Mucosa of rectum (tissue), 2 donors: ENCODE measurements at regions not wholly inside any gene's neighbourhood (a gene's known extent, or its start where the extent isn't known, plus 50 kb on each side); places are given as distances from the start of the nearest gene placed in this dataset.

Source experiments
- H3K27ac ChIP-seq, 2 donors: one replicate each; pipeline ENCODE4 v1.7.0; 2013; ENCODE audit warnings: inconsistent platforms in 2 of 2, low read depth in 2 of 2, low read length in 2 of 2
- H3K27me3 ChIP-seq, 2 donors: one replicate each; pipeline ENCODE4 v1.7.0; 2013; ENCODE audit warnings: low read length in 2 of 2; ENCODE audit not compliant: control insufficient read depth in 2 of 2, insufficient read depth in 2 of 2
- H3K36me3 ChIP-seq, 2 donors: one replicate each; pipeline ENCODE4 v1.7.0; 2013; ENCODE audit warnings: low read length in 2 of 2; ENCODE audit not compliant: control insufficient read depth in 2 of 2, insufficient read depth in 2 of 2
- H3K4me1 ChIP-seq, 2 donors: one replicate each; pipeline ENCODE4 v1.7.0; 2013; ENCODE audit warnings: low read length in 2 of 2, mild to moderate bottlenecking in 1 of 2; ENCODE audit not compliant: control insufficient read depth in 2 of 2, insufficient read depth in 2 of 2
- H3K4me3 ChIP-seq, 2 donors: one replicate each; pipeline ENCODE4 v1.7.0; 2013; ENCODE audit warnings: low read length in 2 of 2
- H3K9ac ChIP-seq, 2 donors: one replicate each; pipeline ENCODE4 v1.7.0; 2013; ENCODE audit warnings: low read length in 2 of 2, low read depth in 1 of 2, mild to moderate bottlenecking in 1 of 2
- H3K9me3 ChIP-seq, 2 donors: one replicate each; pipeline ENCODE4 v1.7.0; 2013; ENCODE audit warnings: low read length in 2 of 2; ENCODE audit not compliant: control insufficient read depth in 2 of 2
- donor health status: healthy.
- donor health status: Normal muscosa, but diverticular disease.

- Histone ChIP-seq H3K4me1 (no peaks in the 10 kb centered on the region), H3K9ac (no peak overlapping the region), H3K36me3 (no peaks in the 10 kb centered on the region), H3K27ac (no peak overlapping the region), H3K9me3 (peaks cover 0 to 3% of the 10 kb centered on the region in 2 donors), H3K4me3 (no peak overlapping the region), H3K27me3 (no peaks in the 10 kb centered on the region)
Measured at GRCh38 chr17:70863436-70864248, 694.3 kb downstream of the KCNJ2 start.

GRCh38 chr17:70865993-70866804, 696.9 kb downstream of the KCNJ2 start:
- Histone ChIP-seq H3K36me3 (no peaks in the 10 kb centered on the region), H3K27ac (no peak overlapping the region), H3K27me3 (no peaks in the 10 kb centered on the region)

GRCh38 chr17:70868149-70868548, 698.8 kb downstream of the KCNJ2 start:
- no peak overlapping the region for H3K9ac ChIP-seq
- H3K27me3 ChIP-seq = no peaks in the 10 kb centered on the region
- H3K36me3 ChIP-seq = no peaks in the 10 kb centered on the region
- no peak overlapping the region for H3K27ac ChIP-seq
- no peaks in the 10 kb centered on the region for H3K9me3 ChIP-seq
- H3K4me3 ChIP-seq = no peak overlapping the region
- no peaks in the 10 kb centered on the region for H3K4me1 ChIP-seq

More at GRCh38 chr17:70865993-70866804, 696.9 kb downstream of the KCNJ2 start:
- Histone ChIP-seq H3K9ac (no peak overlapping the region), H3K4me1 (no peaks in the 10 kb centered on the region), H3K4me3 (no peak overlapping the region), H3K9me3 (peaks cover 0 to under 1% of the 10 kb centered on the region in 2 donors)

- Histone ChIP-seq H3K9me3 (no peaks in the 10 kb centered on the region), H3K27me3 (no peaks in the 10 kb centered on the region), H3K9ac (no peak overlapping the region), H3K36me3 (no peaks in the 10 kb centered on the region), H3K27ac (no peak overlapping the region), H3K4me1 (no peaks in the 10 kb centered on the region), H3K4me3 (no peak overlapping the region)
Measured at GRCh38 chr17:70869402-70870085, 700.2 kb downstream of the KCNJ2 start.

GRCh38 chr17:70871180-70871818, 702.0 kb downstream of the KCNJ2 start:
- Histone ChIP-seq H3K27ac (no peak overlapping the region), H3K9ac (no peak overlapping the region), H3K36me3 (no peaks in the 10 kb centered on the region), H3K9me3 (no peaks in the 10 kb centered on the region), H3K4me1 (no peaks in the 10 kb centered on the region), H3K4me3 (no peak overlapping the region), H3K27me3 (no peaks in the 10 kb centered on the region)

GRCh38 chr17:70872103-70872502, 702.8 kb downstream of the KCNJ2 start:
- Histone ChIP-seq H3K36me3 (no peaks in the 10 kb centered on the region), H3K27ac (no peak overlapping the region), H3K9ac (no peak overlapping the region), H3K9me3 (no peaks in the 10 kb centered on the region), H3K27me3 (no peaks in the 10 kb centered on the region), H3K4me3 (no peak overlapping the region), H3K4me1 (no peaks in the 10 kb centered on the region)

- Histone ChIP-seq H3K27ac (no peak overlapping the region), H3K9me3 (no peaks in the 10 kb centered on the region), H3K4me1 (no peaks in the 10 kb centered on the region), H3K9ac (no peak overlapping the region), H3K36me3 (no peaks in the 10 kb centered on the region), H3K27me3 (no peaks in the 10 kb centered on the region), H3K4me3 (no peak overlapping the region)
Measured at GRCh38 chr17:70875729-70876310, 706.5 kb downstream of the KCNJ2 start.

- no peak overlapping the region for H3K4me3 ChIP-seq
- no peaks in the 10 kb centered on the region for H3K9me3 ChIP-seq
- no peaks in the 10 kb centered on the region for H3K36me3 ChIP-seq
- no peak overlapping the region for H3K27ac ChIP-seq
- H3K9ac ChIP-seq = no peak overlapping the region
- H3K27me3 ChIP-seq = no peaks in the 10 kb centered on the region
- no peaks in the 10 kb centered on the region for H3K4me1 ChIP-seq
Measured at GRCh38 chr17:70878879-70879278, 709.5 kb downstream of the KCNJ2 start.

GRCh38 chr17:70879401-70879800, 710.1 kb downstream of the KCNJ2 start:
- H3K36me3 ChIP-seq = no peaks in the 10 kb centered on the region
- no peak overlapping the region for H3K27ac ChIP-seq
- H3K4me3 ChIP-seq = no peak overlapping the region
- H3K9ac ChIP-seq = no peak overlapping the region
- no peaks in the 10 kb centered on the region for H3K9me3 ChIP-seq
- H3K4me1 ChIP-seq = no peaks in the 10 kb centered on the region
- H3K27me3 ChIP-seq = no peaks in the 10 kb centered on the region
